Glutamatergic neuron (in vitro differentiated cells): ENCODE measurements at regions not wholly inside any gene's neighbourhood (a gene's known extent, or its start where the extent isn't known, plus 50 kb on each side); places are given as distances from the start of the nearest gene placed in this dataset.
A peak's percentile ranks its signal among the peaks of the same experiment; 100 is the strongest.

ENCODE experiments used
- DNase-seq: peaks from one replicate; pipeline ENCODE4 v3.0.0; 2022
- H3K27ac Mint-ChIP-seq: one replicate; pipeline ENCODE4 v1.8.0; 2020; ENCODE audit warnings: mild to moderate bottlenecking, mixed read lengths, inconsistent platforms; ENCODE audit not compliant: unreplicated experiment
- H3K27me3 Mint-ChIP-seq: one replicate; pipeline ENCODE4 v1.8.0; 2020; ENCODE audit warnings: mild to moderate bottlenecking, moderate library complexity, mixed read lengths, inconsistent platforms; ENCODE audit not compliant: unreplicated experiment
- H3K36me3 Mint-ChIP-seq: one replicate; pipeline ENCODE4 v1.8.0; 2020; ENCODE audit warnings: mild to moderate bottlenecking, mixed read lengths, inconsistent platforms; ENCODE audit not compliant: unreplicated experiment
- H3K4me1 Mint-ChIP-seq: one replicate; pipeline ENCODE4 v1.8.0; 2020; ENCODE audit warnings: mild to moderate bottlenecking, low read depth, mixed read lengths, inconsistent platforms; ENCODE audit not compliant: unreplicated experiment
- H3K4me3 Mint-ChIP-seq: one replicate; pipeline ENCODE4 v1.8.0; 2020; ENCODE audit warnings: mild to moderate bottlenecking, mixed read lengths, inconsistent platforms; ENCODE audit not compliant: unreplicated experiment
- H3K9me3 Mint-ChIP-seq: one replicate; pipeline ENCODE4 v1.8.0; 2020; ENCODE audit warnings: mild to moderate bottlenecking, moderate library complexity, mixed read lengths, inconsistent platforms; ENCODE audit not compliant: unreplicated experiment
- TF ChIP-seq, protein P1 (sequence below): fragments of 200-600 bp; sonication (generic); IDR thresholded peaks from one replicate; pipeline ENCODE4 v1.5.0; 2021; ENCODE audit not compliant: partially characterized antibody, unreplicated experiment

DNA sequence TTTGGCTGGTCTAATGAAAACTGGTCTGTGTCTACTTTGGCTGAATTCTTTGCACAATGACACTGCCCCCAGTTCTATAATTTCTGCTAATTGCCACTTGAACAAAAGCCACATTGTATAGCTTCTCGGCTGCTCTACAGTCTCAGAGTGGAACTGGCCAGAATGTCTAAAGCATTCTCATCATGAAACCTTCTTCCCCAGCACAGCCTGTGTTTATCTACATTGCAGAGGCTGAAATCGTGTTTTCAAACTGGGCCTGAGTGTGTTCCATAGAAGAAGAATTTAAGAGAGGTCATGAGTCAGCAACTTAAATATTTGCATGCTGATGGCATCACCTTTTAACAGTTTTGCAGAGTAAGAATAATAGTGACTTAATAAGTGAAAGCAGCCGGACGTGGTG lies 177.2 kb downstream of the BUB3 start:
- H3K27me3 Mint-ChIP-seq = peaks cover 1% of the 10 kb centered on the region
- no peak for DNase-seq
- no peak overlapping the region for H3K4me3 Mint-ChIP-seq
- TF ChIP-seq, protein P1, sequence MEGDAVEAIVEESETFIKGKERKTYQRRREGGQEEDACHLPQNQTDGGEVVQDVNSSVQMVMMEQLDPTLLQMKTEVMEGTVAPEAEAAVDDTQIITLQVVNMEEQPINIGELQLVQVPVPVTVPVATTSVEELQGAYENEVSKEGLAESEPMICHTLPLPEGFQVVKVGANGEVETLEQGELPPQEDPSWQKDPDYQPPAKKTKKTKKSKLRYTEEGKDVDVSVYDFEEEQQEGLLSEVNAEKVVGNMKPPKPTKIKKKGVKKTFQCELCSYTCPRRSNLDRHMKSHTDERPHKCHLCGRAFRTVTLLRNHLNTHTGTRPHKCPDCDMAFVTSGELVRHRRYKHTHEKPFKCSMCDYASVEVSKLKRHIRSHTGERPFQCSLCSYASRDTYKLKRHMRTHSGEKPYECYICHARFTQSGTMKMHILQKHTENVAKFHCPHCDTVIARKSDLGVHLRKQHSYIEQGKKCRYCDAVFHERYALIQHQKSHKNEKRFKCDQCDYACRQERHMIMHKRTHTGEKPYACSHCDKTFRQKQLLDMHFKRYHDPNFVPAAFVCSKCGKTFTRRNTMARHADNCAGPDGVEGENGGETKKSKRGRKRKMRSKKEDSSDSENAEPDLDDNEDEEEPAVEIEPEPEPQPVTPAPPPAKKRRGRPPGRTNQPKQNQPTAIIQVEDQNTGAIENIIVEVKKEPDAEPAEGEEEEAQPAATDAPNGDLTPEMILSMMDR = no peak
- no peaks in the 10 kb centered on the region for H3K4me1 Mint-ChIP-seq
- H3K27ac Mint-ChIP-seq = no peak overlapping the region
- no peaks in the 10 kb centered on the region for H3K36me3 Mint-ChIP-seq
- H3K9me3 Mint-ChIP-seq = no peaks in the 10 kb centered on the region

DNA sequence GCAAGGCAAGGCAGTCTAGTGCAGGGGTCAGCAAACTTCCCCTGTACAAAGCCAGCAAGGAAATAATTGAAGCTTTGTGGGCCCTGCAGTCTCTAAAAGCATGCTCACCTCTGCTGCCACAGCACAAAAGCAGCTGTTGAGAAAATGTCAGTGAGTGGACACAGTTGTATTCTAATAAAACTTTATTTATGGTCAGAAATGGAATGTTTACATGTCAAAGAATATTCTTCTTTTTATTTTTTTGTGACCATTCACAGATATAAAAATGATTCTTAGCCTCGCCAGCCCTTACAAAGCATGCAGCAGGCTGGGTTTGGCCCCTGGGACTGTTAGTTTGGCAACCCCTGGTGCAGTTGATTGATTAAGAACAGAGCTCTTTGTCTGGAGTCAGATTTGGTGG lies 192.4 kb downstream of the BUB3 start:
- Mint-ChIP-seq H3K9me3 (peaks cover 4% of the 10 kb centered on the region), H3K4me3 (no peak overlapping the region), H3K36me3 (no peaks in the 10 kb centered on the region), H3K27ac (no peak overlapping the region), H3K27me3 (peaks cover 3% of the 10 kb centered on the region), H3K4me1 (no peaks in the 10 kb centered on the region)
- no peak for DNase-seq
- TF ChIP-seq, protein P1 = no peak

DNA sequence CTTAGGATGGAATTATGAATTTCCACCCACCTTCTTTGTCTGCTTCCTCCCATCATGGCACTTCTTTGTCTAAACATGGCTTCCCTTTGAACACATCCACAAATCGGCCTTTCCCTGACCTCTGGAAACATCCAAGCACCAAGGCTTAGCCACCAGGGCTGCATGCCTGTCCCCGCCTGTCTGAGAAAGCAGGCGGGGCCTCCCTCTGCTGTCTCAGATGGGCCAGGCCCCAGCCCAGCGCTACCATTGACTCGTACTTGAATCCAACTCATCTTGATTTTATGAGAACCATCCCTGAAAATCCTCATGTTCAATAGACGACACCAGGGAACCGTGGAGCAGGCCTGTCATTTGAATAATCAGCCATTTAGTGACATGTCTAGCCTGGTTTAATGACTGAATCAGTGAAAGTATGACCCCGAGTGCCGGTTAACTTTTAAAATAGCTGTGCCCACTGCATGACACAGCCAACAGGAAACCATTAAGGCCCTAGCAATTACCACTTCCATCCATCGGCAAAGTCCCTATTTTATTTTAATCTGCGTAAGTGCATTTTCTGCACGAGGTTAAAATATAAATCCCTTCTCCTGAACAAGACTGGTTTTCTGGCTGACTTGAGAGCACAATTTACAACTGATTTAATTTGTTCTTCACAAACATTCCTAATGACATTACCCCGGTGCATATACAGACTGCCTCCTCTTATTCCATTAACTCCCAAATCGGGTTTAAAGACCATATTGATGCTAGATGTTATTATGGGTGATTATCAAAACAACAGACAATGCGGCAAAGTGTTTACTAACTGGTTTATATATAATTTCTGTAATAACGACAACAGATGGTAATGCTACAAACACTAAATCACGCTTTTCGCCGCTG lies 194.7 kb downstream of the BUB3 start:
- TF ChIP-seq, protein P1 = no peak
- DNase-seq = no peak
- Mint-ChIP-seq H3K27me3 (peaks cover 5% of the 10 kb centered on the region), H3K27ac (peak overlapping the region; percentile 52), H3K4me3 (no peak overlapping the region), H3K36me3 (no peaks in the 10 kb centered on the region), H3K4me1 (peaks cover 2% of the 10 kb centered on the region), H3K9me3 (peaks cover 4% of the 10 kb centered on the region)

DNA sequence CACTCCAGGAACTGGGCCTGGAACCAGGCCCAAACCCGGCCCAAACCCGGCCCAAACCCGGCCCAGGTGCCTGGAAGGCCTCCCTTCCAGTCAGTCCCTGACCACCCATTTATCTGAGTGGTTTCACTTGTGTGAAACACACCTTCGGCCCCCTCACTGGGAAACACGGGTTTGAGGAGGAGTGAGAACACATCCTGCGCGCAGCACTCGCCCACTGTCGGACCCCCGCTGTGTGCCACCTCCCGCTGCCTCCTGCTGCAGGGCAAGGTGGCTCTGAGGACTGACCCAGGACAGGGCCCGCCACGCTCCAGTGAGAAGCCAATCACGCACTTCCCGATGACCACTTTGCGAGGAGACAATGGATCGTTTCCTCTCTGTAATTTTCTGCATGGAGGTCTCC lies 197.5 kb downstream of the BUB3 start:
- H3K4me3 Mint-ChIP-seq = no peak overlapping the region
- DNase-seq = no peak
- no peak overlapping the region for H3K27ac Mint-ChIP-seq
- H3K4me1 Mint-ChIP-seq = peaks cover 14% of the 10 kb centered on the region
- peaks cover 6% of the 10 kb centered on the region for H3K27me3 Mint-ChIP-seq
- no peaks in the 10 kb centered on the region for H3K36me3 Mint-ChIP-seq
- peaks cover 4% of the 10 kb centered on the region for H3K9me3 Mint-ChIP-seq
- TF ChIP-seq, protein P1 = no peak

DNA sequence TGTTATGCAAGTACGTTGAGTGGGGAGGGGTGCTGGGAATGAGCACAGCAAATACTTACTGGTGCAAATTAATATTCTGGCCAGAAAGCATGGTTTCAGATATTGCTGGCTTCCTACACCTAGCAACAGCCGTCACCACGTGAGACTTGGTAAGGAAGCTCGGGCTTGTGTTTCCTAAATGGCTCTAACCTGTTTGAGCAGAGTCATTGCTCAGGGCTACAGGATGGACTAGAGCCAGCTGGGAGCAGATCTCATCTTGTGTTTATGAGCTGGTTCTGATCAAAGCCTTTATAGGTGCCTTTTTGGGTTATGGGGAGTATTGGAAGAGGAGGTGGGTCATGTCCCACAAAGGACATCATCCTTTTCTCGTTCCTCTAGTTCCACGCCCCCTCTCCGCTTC lies 200.3 kb downstream of the BUB3 start:
- no peak for DNase-seq
- Mint-ChIP-seq H3K4me3 (no peak overlapping the region), H3K9me3 (peaks cover 4% of the 10 kb centered on the region), H3K27ac (no peak overlapping the region), H3K4me1 (peaks cover 14% of the 10 kb centered on the region), H3K36me3 (no peaks in the 10 kb centered on the region), H3K27me3 (peaks cover 5% of the 10 kb centered on the region)
- TF ChIP-seq, protein P1 = no peak
